ENCODE measurements at regions not wholly inside any gene's neighbourhood (a gene's known extent, or its start where the extent isn't known, plus 50 kb on each side); places are given as distances from the start of the nearest gene placed in this dataset.

DNA sequence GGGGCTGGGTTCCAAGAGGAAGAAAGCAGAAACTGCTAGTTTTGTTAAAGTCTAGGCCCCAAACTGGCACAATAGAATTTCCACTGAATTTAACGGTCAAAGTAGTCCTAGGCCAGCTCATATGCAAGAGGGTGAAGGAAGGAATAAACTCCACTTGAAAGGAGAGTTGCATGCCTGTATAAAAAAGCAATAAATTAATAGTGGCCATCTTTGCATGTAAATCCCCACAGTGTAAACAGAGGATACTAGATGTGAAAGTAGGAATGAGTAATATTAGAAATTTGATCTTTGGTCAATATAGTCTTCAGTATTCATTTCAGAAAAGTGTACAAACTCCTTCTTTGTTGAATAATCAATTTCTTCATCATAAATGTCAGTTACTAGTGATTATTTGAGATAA lies 403.1 kb downstream of the TMEM232 start:
- TF ChIP-seq RFX5 (IDR thresholded peaks at IDR 0.05; ENCODE audit: low read depth, low read length) (no peak), YY1 (IDR thresholded peaks at IDR 0.05; ENCODE audit: low read depth, low read length) (no peak), CTCF (IDR thresholded peaks at IDR 0.05 in 2 of 3, conservative IDR thresholded peaks at IDR 0.05 in 1 of 3; ENCODE audit: control insufficient read depth in 2 of 3, extremely low read depth in 1 of 3, insufficient read depth in 1 of 3, low read depth in 3 of 3, low read length in 3 of 3) (no peak), NFYB (IDR thresholded peaks at IDR 0.05; ENCODE audit: insufficient read depth, low read depth, low read length) (no peak), E4F1 (IDR thresholded peaks at IDR 0.05; ENCODE audit: borderline replicate concordance, partially characterized antibody) (no peak), POLR2AphosphoS5 (IDR thresholded peaks at IDR 0.05; ENCODE audit: low read length) (no peak)

All from GM12878 (cell line).